ENCODE measurements at regions not wholly inside any gene's neighbourhood (a gene's known extent, or its start where the extent isn't known, plus 50 kb on each side); places are given as distances from the start of the nearest gene placed in this dataset.

GRCh38 chr2:8578335-8579244 lies 103.3 kb upstream of the ID2 start:
- TF ChIP-seq CTCF (IDR thresholded peaks at IDR 0.05; ENCODE audit: insufficient read depth, low read length, missing control alignments) = no peak
- POLR2A ChIA-PET = no interaction called here
- no peak for DNase-seq (ENCODE audit: low read depth, low spot score)

GRCh38 chr2:8579485-8580085 lies 102.3 kb upstream of the ID2 start:
- no peak for TF ChIP-seq CTCF (IDR thresholded peaks at IDR 0.05; ENCODE audit: insufficient read depth, low read length, missing control alignments)
- DNase-seq (ENCODE audit: low read depth, low spot score) = no peak
- H3K4me3 ChIP-seq (ENCODE audit: low read depth, low read length) = no peak overlapping the region
- CTCF ChIA-PET = no interaction called here
- POLR2A ChIA-PET = no interaction called here

More at GRCh38 chr2:8578335-8579244, 103.3 kb upstream of the ID2 start:
- CTCF ChIA-PET = no interaction called here
- H3K4me3 ChIP-seq (ENCODE audit: low read depth, low read length) = no peak overlapping the region

GRCh38 chr2:8580316-8581233 lies 101.3 kb upstream of the ID2 start:
- CTCF ChIA-PET = no interaction called here

GRCh38 chr2:8581234-8581561 lies 100.7 kb upstream of the ID2 start:
- no peak overlapping the region for H3K4me3 ChIP-seq (ENCODE audit: low read depth, low read length)
- DNase-seq (ENCODE audit: low read depth, low spot score) = no peak
- no peak for TF ChIP-seq CTCF (IDR thresholded peaks at IDR 0.05; ENCODE audit: insufficient read depth, low read length, missing control alignments)
- CTCF ChIA-PET = no interaction called here
- POLR2A ChIA-PET = no interaction called here

More at GRCh38 chr2:8580316-8581233, 101.3 kb upstream of the ID2 start:
- POLR2A ChIA-PET = no interaction called here
- TF ChIP-seq CTCF (IDR thresholded peaks at IDR 0.05; ENCODE audit: insufficient read depth, low read length, missing control alignments) = no peak
- no peak overlapping the region for H3K4me3 ChIP-seq (ENCODE audit: low read depth, low read length)
- DNase-seq (ENCODE audit: low read depth, low spot score) = no peak

GRCh38 chr2:8581601-8582041 lies 100.2 kb upstream of the ID2 start:
- no peak for TF ChIP-seq CTCF (IDR thresholded peaks at IDR 0.05; ENCODE audit: insufficient read depth, low read length, missing control alignments)
- H3K4me3 ChIP-seq (ENCODE audit: low read depth, low read length) = no peak overlapping the region
- DNase-seq (ENCODE audit: low read depth, low spot score) = no peak
- ChIA-PET CTCF (no interaction called here), POLR2A (no interaction called here)

GRCh38 chr2:8582191-8582590 lies 99.7 kb upstream of the ID2 start:
- CTCF ChIA-PET = no interaction called here
- POLR2A ChIA-PET = no interaction called here
- no peak for TF ChIP-seq CTCF (IDR thresholded peaks at IDR 0.05; ENCODE audit: insufficient read depth, low read length, missing control alignments)
- no peak overlapping the region for H3K4me3 ChIP-seq (ENCODE audit: low read depth, low read length)
- DNase-seq (ENCODE audit: low read depth, low spot score) = no peak
